ENCODE measurements at regions not wholly inside any gene's neighbourhood (a gene's known extent, or its start where the extent isn't known, plus 50 kb on each side); places are given as distances from the start of the nearest gene placed in this dataset.
"Not testable (repeated sequence)": the region's sequence is repeated elsewhere in the genome, so short reads cannot be mapped to it uniquely, and the experiment has no call there.

GRCh38 chr14:99004112-99004511 is 267.9 kb downstream of the BCL11B start:
- DNase-seq (ENCODE audit: low read depth), result no peak

DNA sequence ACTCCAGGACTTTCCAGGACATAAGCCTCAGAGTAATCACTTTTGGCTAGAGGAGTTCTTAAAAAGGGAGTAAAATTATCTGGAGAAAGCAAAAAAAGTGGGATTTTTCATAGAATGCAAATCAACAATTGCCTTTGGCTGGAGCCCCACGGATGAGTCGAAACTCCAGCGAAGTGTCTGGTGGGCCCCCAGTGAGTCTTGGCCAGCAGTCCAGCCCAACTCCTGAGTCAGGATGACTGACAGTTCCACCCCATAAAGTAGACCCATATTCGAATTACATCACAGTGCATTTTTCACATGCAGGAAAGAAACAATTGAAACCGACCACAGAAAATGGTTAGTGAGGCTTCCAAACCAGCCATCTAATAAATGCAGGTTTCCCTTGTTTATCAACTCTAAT is 265.7 kb downstream of the BCL11B start:
- DNase-seq (ENCODE audit: low read depth), result no peak

GRCh38 chr14:99007795-99008194 is 264.2 kb downstream of the BCL11B start:
- no peak for DNase-seq (ENCODE audit: low read depth)

DNA sequence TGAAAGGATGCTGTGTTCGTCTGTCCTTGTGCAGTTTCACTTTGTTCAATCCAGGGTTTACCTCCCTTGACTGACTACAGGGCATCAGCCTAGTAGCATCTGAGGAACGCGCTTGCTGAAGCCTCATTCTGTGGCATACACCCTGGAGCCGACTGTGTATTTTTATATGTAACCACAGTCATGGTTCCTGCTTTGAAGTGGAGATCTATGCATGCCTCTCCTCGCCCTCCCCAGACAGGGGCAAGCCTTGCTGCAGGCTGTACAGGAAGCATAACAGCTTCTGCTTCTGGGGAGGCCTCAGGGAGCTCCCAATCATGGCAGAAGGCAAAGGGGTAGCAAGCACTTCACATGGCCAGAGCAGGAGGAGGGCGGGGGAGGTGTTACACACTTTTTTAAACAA is 262.1 kb downstream of the BCL11B start:
- no peak for DNase-seq (ENCODE audit: low read depth)

- no peak for DNase-seq (ENCODE audit: low read depth)
Measured at GRCh38 chr14:99011385-99011784, 260.6 kb downstream of the BCL11B start.

DNA sequence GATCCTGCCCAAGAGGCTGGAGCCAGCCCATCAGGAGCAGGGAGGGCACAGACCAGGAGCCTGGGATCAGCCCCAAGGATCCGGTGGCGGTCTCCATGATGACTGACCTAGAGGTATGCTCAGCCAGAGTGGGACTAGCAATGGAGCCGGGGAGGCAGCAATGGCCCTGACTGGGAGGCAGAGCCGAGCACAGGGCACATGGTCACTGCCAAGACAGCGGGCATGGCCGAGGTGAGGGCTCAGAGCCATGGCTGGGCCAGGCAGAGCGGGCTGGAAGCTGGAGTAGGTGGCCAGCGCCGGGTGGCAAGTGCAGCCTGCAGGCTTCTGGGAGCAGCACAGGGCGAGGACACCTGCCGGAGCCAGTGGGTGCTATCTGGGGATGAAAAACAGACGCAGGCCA is 259.3 kb downstream of the BCL11B start:
- DNase-seq (ENCODE audit: low read depth), result no peak

DNA sequence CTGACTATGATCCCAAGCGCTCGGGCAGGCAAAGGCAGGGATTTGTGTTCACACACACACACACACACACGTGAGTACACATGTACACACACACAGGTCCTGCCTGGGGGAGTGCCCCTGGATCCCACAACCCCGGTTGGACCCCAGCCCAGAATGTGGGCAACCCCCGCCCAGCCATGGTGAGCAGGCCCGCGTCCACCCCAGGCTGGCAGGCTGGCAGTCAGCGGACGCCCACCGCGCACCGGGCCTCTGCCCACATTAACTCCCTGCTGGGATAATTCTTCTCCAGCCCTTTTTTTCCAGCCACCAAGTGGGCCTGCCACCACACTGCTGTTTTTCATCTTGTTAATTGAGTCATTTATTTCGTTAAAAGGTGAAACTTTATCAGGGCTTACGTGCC is 256.2 kb downstream of the BCL11B start:
- no peak for DNase-seq (ENCODE audit: low read depth)

DNA sequence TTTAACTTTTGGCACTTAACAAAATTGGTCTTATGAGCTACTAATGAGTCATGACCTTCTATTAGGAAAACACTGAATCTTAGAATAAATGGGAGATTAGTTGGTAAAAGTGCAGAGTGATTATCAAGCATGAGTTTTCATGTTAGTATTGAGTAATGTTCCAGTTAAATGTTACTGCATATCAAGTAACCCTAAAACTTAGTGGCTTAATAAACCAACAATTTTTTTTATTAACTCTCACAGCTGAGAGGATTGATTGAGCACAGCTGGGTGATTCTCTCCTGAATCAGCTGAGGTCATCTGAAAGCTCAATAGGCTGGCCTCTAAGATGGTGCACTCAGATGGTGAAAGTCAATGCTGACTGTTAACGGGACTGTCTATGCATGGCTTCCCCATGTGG is 248.6 kb downstream of the BCL11B start:
- DNase-seq (ENCODE audit: low read depth), result no peak

DNA sequence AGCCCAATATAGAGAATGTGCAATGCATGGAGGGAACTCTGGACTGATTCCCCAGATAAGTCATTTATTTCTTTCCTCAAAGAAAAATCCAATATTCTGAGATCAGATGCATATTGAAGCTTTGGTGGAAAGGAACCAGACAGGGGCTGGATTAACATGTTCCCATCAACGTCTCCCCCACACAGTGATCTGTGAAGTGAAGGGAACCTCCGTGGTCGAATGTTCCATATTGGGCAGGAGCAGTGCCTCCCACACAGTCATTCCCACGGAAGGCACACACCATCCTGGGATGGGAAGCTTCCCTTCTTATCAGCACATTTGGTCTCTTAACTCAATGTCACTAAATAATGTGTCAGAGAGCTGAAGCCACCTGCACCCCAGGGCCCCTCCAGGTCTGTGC is 247.1 kb downstream of the BCL11B start:
- DNase-seq (ENCODE audit: low read depth), result no peak

- no peak for DNase-seq (ENCODE audit: low read depth)
Measured at GRCh38 chr14:99025418-99025817, 246.6 kb downstream of the BCL11B start.

DNA sequence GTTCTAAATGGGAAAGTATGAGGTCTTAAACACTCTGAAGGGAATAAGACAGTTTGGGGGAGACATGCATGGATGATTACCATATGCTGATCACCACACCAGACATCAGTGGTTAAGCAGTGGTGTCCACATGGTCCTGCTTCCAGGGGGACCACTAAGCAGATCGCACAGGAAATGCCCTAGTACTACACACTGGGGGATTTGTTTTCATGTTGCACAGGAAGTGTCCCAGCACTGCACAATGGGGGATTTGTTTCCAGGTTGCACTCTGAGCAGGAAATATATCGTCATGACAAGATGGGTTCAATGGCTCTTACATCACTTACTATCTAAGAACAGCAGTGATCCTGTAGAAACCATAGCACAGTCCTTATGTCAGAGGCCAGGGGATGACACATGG is 245.5 kb downstream of the BCL11B start:
- DNase-seq (ENCODE audit: low read depth), result no peak

- no peak for DNase-seq (ENCODE audit: low read depth)
Measured at GRCh38 chr14:99028041-99028440, 244.0 kb downstream of the BCL11B start.

GRCh38 chr14:99028521-99028920 is 243.5 kb downstream of the BCL11B start:
- DNase-seq (ENCODE audit: low read depth), result no peak

DNA sequence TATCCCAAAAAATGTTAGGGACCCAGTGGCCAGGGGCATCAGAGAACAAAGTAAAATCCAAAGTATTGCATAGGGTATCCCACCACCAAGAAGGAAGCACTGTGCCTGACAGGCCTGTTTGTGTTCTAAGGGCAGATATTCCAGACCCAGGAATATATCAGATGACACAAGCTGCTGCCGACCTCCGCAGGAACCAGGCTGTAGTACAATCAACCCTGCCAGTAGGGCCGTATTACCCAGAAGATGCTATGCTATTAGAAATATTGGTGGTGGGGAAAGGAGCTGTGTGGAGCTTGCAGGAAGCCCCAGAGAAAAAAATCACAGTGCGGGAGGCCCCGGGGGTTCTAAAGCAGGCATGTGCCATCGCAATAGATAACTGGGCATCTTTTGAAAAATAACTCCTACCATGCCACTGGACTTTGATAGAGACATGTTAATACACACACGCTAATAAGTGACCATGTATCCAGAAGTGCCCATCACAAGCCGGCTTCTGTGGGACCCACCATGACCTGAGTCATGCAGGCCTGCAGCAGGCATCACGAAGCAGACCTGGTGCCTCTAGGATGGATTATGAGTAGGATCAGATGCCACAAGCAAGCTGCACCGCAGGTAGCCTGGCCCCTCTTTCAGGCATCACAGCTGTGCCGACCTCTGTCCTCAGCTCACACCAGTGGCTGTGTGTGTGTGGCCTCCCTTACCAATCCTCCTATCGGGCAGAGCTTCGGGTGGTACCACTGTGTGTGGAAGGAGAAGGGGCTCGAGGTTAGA is 242.7 kb downstream of the BCL11B start:
- DNase-seq (ENCODE audit: low read depth), result no peak

GRCh38 chr14:99029916-99030305 is 242.1 kb downstream of the BCL11B start:
- DNase-seq (ENCODE audit: low read depth), result no peak

DNA sequence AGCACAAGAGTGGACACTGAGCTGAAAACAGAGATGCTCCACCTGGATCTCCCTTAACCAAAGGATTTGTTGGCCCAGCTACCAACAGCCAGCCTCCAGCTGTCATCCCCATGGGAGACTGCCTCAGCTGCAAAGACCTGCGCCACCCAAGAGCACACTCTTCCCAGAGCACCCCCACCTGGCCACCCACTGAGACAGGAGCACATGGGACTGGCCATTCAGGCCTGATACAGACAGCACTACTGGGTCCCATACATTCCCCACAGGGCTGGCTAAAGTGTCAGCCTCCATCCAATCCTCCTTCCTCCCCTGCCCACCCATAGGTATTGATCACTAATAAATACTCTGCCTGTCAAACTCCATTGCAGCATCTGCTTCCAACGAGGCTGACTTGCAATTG is 241.5 kb downstream of the BCL11B start:
- no peak for DNase-seq (ENCODE audit: low read depth)

DNA sequence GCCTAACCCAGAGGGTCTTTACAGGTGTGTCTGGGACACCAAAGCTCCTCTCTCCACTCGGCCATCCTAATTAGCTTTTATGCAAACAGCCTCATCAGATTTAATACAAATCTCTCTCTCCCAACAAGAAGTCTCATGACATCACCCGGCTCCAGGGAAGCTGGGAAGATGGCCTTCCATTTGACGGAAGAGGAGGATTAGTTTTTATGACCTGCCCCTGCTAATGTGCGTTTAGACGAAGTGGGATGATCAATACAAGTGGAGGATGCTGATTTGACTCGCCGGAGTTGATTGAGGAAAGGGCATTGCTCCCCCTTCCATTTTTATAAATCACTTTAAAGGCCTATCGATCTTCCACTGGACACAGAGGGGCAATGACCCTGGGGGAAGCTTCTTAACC is 239.2 kb downstream of the BCL11B start:
- DNase-seq (ENCODE audit: low read depth), result no peak

- DNase-seq (ENCODE audit: low read depth), result no peak
Measured at GRCh38 chr14:99033951-99034350, 238.0 kb downstream of the BCL11B start.

DNA sequence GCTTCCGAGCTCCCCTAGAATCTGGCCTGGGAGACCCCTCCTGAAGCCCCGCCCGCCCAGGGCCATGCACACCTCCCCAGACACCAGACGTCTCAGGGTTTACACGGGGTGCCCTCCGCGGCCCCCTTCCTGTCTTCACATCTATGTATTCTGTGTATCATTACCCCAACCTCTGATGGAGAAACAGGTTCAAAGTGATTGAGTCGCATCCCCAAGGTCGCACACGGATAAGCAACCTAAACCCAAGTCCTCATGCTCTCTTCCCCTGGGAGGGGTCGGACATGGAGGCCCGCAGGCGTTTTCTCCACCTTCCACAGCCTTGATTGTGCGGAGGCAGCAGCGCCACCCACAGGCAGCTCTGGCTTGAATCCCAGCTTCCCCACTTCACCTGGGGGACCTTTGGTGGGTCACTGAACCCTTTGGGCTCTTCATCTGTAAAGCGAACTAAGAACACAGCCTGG is 237.3 kb downstream of the BCL11B start:
- DNase-seq (ENCODE audit: low read depth), result no peak

- DNase-seq (ENCODE audit: low read depth), result no peak
Measured at GRCh38 chr14:99035268-99035667, 236.7 kb downstream of the BCL11B start.

GRCh38 chr14:99035712-99036610 is 236.0 kb downstream of the BCL11B start:
- DNase-seq (ENCODE audit: low read depth), result no peak

DNA sequence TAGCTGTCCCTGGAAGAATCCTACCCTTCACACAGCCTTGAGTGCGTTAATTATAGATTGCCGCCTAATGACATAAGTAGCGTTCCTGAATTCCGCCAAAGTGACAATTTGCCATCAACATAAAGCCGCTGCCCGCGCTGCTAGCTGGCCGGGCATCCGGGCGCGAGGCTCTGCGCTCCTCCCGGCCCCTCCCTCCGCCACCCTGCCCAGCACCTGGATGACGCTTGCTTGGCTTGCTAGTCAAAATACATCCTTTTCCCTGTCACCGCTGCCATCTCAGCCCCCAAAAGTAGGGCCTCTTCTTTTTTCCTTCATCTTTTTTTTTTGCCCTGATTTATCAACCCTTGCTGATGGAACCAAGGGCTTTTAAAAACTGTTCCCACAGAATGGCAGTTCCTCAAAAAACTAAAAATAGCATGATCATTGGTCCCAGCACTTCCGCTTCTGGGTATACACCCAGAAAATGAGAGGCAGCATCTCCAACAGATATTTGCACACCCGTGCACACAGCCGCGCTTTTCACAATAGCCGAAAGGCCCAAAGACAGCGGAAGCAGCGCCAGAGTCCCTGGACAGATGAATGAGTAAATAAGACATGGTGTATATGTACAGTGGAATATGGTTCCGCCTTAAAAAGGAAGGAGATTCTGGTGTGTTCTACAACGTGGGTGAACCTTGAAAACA is 235.2 kb downstream of the BCL11B start:
- no peak for DNase-seq (ENCODE audit: low read depth)

DNA sequence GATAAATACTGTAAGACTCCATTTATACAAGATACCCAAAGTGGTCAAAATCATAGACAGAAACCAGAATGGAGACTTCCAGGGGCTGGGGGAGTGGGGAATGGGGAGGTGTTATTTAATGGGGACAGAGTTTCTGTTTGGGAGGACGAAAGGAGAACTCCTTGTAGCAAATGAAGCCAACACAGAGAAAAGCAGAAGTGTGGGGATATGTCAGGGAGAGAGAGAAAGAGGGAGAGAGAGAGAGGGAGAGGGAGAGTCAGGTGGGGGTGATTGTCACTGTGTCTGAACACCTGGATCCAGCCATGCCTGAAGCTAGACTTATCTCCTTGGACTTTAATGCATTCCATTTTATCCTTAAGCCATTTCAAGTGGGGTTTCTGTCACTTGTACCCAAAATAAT is 234.7 kb downstream of the BCL11B start:
- DNase-seq (ENCODE audit: low read depth), result not testable (repeated sequence)

Measured in stimulated activated CD8-positive, alpha-beta memory T cell treated with anti-CD3 and anti-CD28 coated beads, Interleukin-4, amount 100 ng/mL, for 24 hours (primary cell).